DND-41 (cell line): ENCODE measurements at regions not wholly inside any gene's neighbourhood (a gene's known extent, or its start where the extent isn't known, plus 50 kb on each side); places are given as distances from the start of the nearest gene placed in this dataset.

Source experiments
- CTCF ChIP-seq: IDR thresholded peaks from 2 replicates; pipeline ENCODE4 v1.5.1; 2012; ENCODE audit warnings: borderline replicate concordance, low read length, moderate library complexity, mild to moderate bottlenecking; ENCODE audit not compliant: poor library complexity, severe bottlenecking; ENCODE audit errors: extremely low read depth
- EZH2 ChIP-seq: IDR thresholded peaks from 3 replicates; pipeline ENCODE4 v1.6.1; 2012; ENCODE audit warnings: borderline replicate concordance, low read depth, mild to moderate bottlenecking, moderate library complexity, low read length, inconsistent platforms; ENCODE audit not compliant: severe bottlenecking

GRCh38 chr1:82453511-82454185, 652.9 kb downstream of the ADGRL2 start:
- TF ChIP-seq CTCF = no peak
- TF ChIP-seq EZH2 = no peak
